Ramos (cell line): ENCODE measurements at regions not wholly inside any gene's neighbourhood (a gene's known extent, or its start where the extent isn't known, plus 50 kb on each side); places are given as distances from the start of the nearest gene placed in this dataset.
"Not testable (repeated sequence)": the region's sequence is repeated elsewhere in the genome, so short reads cannot be mapped to it uniquely, and the experiment has no call there.

ENCODE experiments used
- in situ Hi-C: fragments of 300-500 bp; cut with MboI; formaldehyde crosslinking; loops from one replicate; pipeline ENCODE4 v1.14.3; 2022; ENCODE audit warnings: low sequenced_read_pairs; ENCODE audit not compliant: unreplicated experiment

GRCh38 chr10:56109454-56109853 lies 251.6 kb downstream of the ZWINT start:
- in situ Hi-C loops, result no loop called here

GRCh38 chr10:56104923-56105322 lies 256.1 kb downstream of the ZWINT start:
- in situ Hi-C loops, result no loop called here

GRCh38 chr10:56104487-56104886 lies 256.6 kb downstream of the ZWINT start:
- in situ Hi-C loops, result no loop called here

- in situ Hi-C loops, result no loop called here
These were observed 264.9 kb downstream of the ZWINT start for GRCh38 chr10:56096226-56096517.

GRCh38 chr10:56095506-56096225 lies 265.4 kb downstream of the ZWINT start:
- in situ Hi-C loops, result no loop called here

- in situ Hi-C loops, result not testable (repeated sequence)
These were observed 267.4 kb downstream of the ZWINT start for GRCh38 chr10:56093645-56094044.

- in situ Hi-C loops, result no loop called here
These were observed 269.2 kb downstream of the ZWINT start for GRCh38 chr10:56091872-56092271.

- in situ Hi-C loops, result no loop called here
These were observed 270.0 kb downstream of the ZWINT start for GRCh38 chr10:56090914-56091540.

- in situ Hi-C loops, result no loop called here
These were observed 275.5 kb downstream of the ZWINT start for GRCh38 chr10:56085406-56086122.

- in situ Hi-C loops, result no loop called here
These were observed 278.9 kb downstream of the ZWINT start for GRCh38 chr10:56082169-56082568.

- in situ Hi-C loops, result no loop called here
These were observed 292.4 kb downstream of the ZWINT start for GRCh38 chr10:56068473-56069263.

GRCh38 chr10:56068040-56068439 lies 293.0 kb downstream of the ZWINT start:
- in situ Hi-C loops, result no loop called here

- in situ Hi-C loops, result no loop called here
These were observed 297.4 kb downstream of the ZWINT start for GRCh38 chr10:56063642-56064041.

- in situ Hi-C loops, result no loop called here
These were observed 303.2 kb downstream of the ZWINT start for GRCh38 chr10:56057860-56058259.

- in situ Hi-C loops, result no loop called here
These were observed 325.6 kb downstream of the ZWINT start for GRCh38 chr10:56035489-56035888.

GRCh38 chr10:56028298-56029132 lies 332.5 kb downstream of the ZWINT start:
- in situ Hi-C loops, result no loop called here

- in situ Hi-C loops, result no loop called here
These were observed 349.0 kb downstream of the ZWINT start for GRCh38 chr10:56012101-56012500.

GRCh38 chr10:56003555-56003954 lies 357.5 kb downstream of the ZWINT start:
- in situ Hi-C loops, result no loop called here

- in situ Hi-C loops, result no loop called here
These were observed 371.9 kb downstream of the ZWINT start for GRCh38 chr10:55989188-55989587.

- in situ Hi-C loops, result no loop called here
These were observed 381.9 kb downstream of the ZWINT start for GRCh38 chr10:55979203-55979602.
